ENCODE measurements at regions not wholly inside any gene's neighbourhood (a gene's known extent, or its start where the extent isn't known, plus 50 kb on each side); places are given as distances from the start of the nearest gene placed in this dataset.
A peak's percentile ranks its signal among the peaks of the same experiment; 100 is the strongest.

GRCh38 chr1:17877316-17877715 lies 122.2 kb downstream of the ACTL8 start:
- peak; percentile 51 for DNase-seq (ENCODE audit: low spot score)
- intact Hi-C loops (cut with DNase I), result no loop called here

GRCh38 chr1:17877896-17878295 lies 122.8 kb downstream of the ACTL8 start:
- DNase-seq (ENCODE audit: low spot score), result no peak
- intact Hi-C loops (cut with DNase I), result no loop called here

GRCh38 chr1:17878837-17879236 lies 123.7 kb downstream of the ACTL8 start:
- peak; percentile 50 for DNase-seq (ENCODE audit: low spot score)
- intact Hi-C loops (cut with DNase I), result no loop called here

- DNase-seq (ENCODE audit: low spot score), result peak; percentile 54
- intact Hi-C loops (cut with DNase I), result no loop called here
These were observed 125.3 kb downstream of the ACTL8 start for GRCh38 chr1:17880449-17880848.

GRCh38 chr1:17881761-17882160 lies 126.6 kb downstream of the ACTL8 start:
- peak; percentile 69 for DNase-seq (ENCODE audit: low spot score)
- intact Hi-C loops (cut with DNase I), result no loop called here

GRCh38 chr1:17883136-17883535 lies 128.0 kb downstream of the ACTL8 start:
- intact Hi-C loops (cut with DNase I), result no loop called here
- DNase-seq (ENCODE audit: low spot score), result peak; percentile 65

GRCh38 chr1:17883662-17884395 lies 128.7 kb downstream of the ACTL8 start:
- intact Hi-C loops (cut with DNase I), result no loop called here
- DNase-seq (ENCODE audit: low spot score), result peak; percentile 56

- DNase-seq (ENCODE audit: low spot score), result peak; percentile 63
- intact Hi-C loops (cut with DNase I), result no loop called here
These were observed 130.7 kb downstream of the ACTL8 start for GRCh38 chr1:17885663-17886320.

- intact Hi-C loops (cut with DNase I), result no loop called here
- no peak for DNase-seq (ENCODE audit: low spot score)
These were observed 131.3 kb downstream of the ACTL8 start for GRCh38 chr1:17886386-17886785.

GRCh38 chr1:17886838-17887441 lies 131.8 kb downstream of the ACTL8 start:
- no peak for DNase-seq (ENCODE audit: low spot score)
- intact Hi-C loops (cut with DNase I), result no loop called here

- DNase-seq (ENCODE audit: low spot score), result no peak
- intact Hi-C loops (cut with DNase I), result no loop called here
These were observed 132.7 kb downstream of the ACTL8 start for GRCh38 chr1:17887661-17888371.

GRCh38 chr1:17890056-17890814 lies 135.1 kb downstream of the ACTL8 start:
- intact Hi-C loops (cut with DNase I), result loop anchor here (5.0 kb wide), 1 partner anchor 63 kb away; no protein-coding TSS in a partner anchor
- no peak for DNase-seq (ENCODE audit: low spot score)

- intact Hi-C loops (cut with DNase I), result loop anchor here (5.0 kb wide), 1 partner anchor 64 kb away; no protein-coding TSS in a partner anchor
- DNase-seq (ENCODE audit: low spot score), result no peak
These were observed 135.7 kb downstream of the ACTL8 start for GRCh38 chr1:17890815-17891191.

- peak; percentile 83 for DNase-seq (ENCODE audit: low spot score)
- intact Hi-C loops (cut with DNase I), result loop anchor here (5.0 kb wide), 1 partner anchor 64 kb away; no protein-coding TSS in a partner anchor
These were observed 136.3 kb downstream of the ACTL8 start for GRCh38 chr1:17891205-17892110.

GRCh38 chr1:17892225-17892624 lies 137.1 kb downstream of the ACTL8 start:
- DNase-seq (ENCODE audit: low spot score), result no peak
- intact Hi-C loops (cut with DNase I), result loop anchor here (5.0 kb wide), 1 partner anchor 65 kb away; no protein-coding TSS in a partner anchor

- intact Hi-C loops (cut with DNase I), result loop anchor here (5.0 kb wide), 1 partner anchor 66 kb away; no protein-coding TSS in a partner anchor
- no peak for DNase-seq (ENCODE audit: low spot score)
These were observed 137.7 kb downstream of the ACTL8 start for GRCh38 chr1:17892851-17893250.

- DNase-seq (ENCODE audit: low spot score), result no peak
- intact Hi-C loops (cut with DNase I), result loop anchor here (5.0 kb wide), 1 partner anchor 67 kb away; no protein-coding TSS in a partner anchor
These were observed 138.9 kb downstream of the ACTL8 start for GRCh38 chr1:17893891-17894631.

All from cardiac septum (tissue), 1 donor.